SK-N-SH treated with all-trans-retinoic acid at 6 μM for 48 hours (cell line): ENCODE measurements at regions not wholly inside any gene's neighbourhood (a gene's known extent, or its start where the extent isn't known, plus 50 kb on each side); places are given as distances from the start of the nearest gene placed in this dataset.

Experiments
- PPARA ChIP-seq: fragments of 250-450 bp; sonication (Bioruptor Pico); IDR thresholded peaks from 2 replicates; pipeline ENCODE4 v1.5.0; 2020; ENCODE audit warnings: mild to moderate bottlenecking, borderline replicate concordance
- RARB ChIP-seq: fragments of 250-450 bp; sonication (Bioruptor Pico); IDR thresholded peaks from 2 replicates; pipeline ENCODE4 v1.8.0; 2021; ENCODE audit warnings: mild to moderate bottlenecking, moderate library complexity
- SNAI2 ChIP-seq: fragments of 250-450 bp; sonication (Bioruptor Pico); IDR thresholded peaks from 2 replicates; pipeline ENCODE4 v1.5.0; 2020; ENCODE audit warnings: mild to moderate bottlenecking, moderate library complexity
- ZFP30 ChIP-seq: fragments of 450-650 bp; formaldehyde crosslinking; IDR thresholded peaks from 2 replicates; pipeline ENCODE4 v1.5.0; 2022; ENCODE audit warnings: mild to moderate bottlenecking, moderate library complexity

GRCh38 chr10:111784436-111784835 is 399.1 kb downstream of the GPAM start:
- no peak for TF ChIP-seq SNAI2 (CRISPR knock-in tag)
- no peak for TF ChIP-seq PPARA (CRISPR knock-in tag)
- TF ChIP-seq ZFP30 (CRISPR knock-in tag): no peak
- TF ChIP-seq RARB (CRISPR knock-in tag): no peak
